Bronchial epithelial cell (primary cell): ENCODE measurements at regions not wholly inside any gene's neighbourhood (a gene's known extent, or its start where the extent isn't known, plus 50 kb on each side); places are given as distances from the start of the nearest gene placed in this dataset.

Experiments
- DNase-seq: peaks from one replicate; pipeline ENCODE4 v3.0.0-alpha.2; 2010; ENCODE audit warnings: low read depth
- FAIRE-seq: peaks from 2 replicates; lab custom pipeline; 2011; peaks lifted over from hg19 to GRCh38; lab: Jason Lieb, UNC
- H3K27me3 ChIP-seq: 2 replicates; pipeline ENCODE4 v1.5.1; 2011; ENCODE audit warnings: low read length; ENCODE audit not compliant: control insufficient read depth, insufficient read depth
- H3K36me3 ChIP-seq: 2 replicates; pipeline ENCODE4 v1.5.1; 2011; ENCODE audit warnings: low read length; ENCODE audit not compliant: control insufficient read depth, insufficient read depth
- H3K4me3 ChIP-seq: 2 replicates; pipeline ENCODE4 v1.5.1; 2011; ENCODE audit warnings: mild to moderate bottlenecking, low read depth, low read length, control low read depth
- TF ChIP-seq, protein P1 (sequence below): IDR thresholded peaks from 2 replicates; pipeline ENCODE4 v1.5.1; 2011; ENCODE audit warnings: mild to moderate bottlenecking, moderate library complexity, low read length, control low read depth, inconsistent platforms; ENCODE audit not compliant: insufficient read depth, severe bottlenecking

- no peak for FAIRE-seq
- Histone ChIP-seq H3K36me3 (no peaks in the 10 kb centered on the region), H3K4me3 (no peak overlapping the region), H3K27me3 (peaks cover 3% of the 10 kb centered on the region)
- TF ChIP-seq, protein P1, sequence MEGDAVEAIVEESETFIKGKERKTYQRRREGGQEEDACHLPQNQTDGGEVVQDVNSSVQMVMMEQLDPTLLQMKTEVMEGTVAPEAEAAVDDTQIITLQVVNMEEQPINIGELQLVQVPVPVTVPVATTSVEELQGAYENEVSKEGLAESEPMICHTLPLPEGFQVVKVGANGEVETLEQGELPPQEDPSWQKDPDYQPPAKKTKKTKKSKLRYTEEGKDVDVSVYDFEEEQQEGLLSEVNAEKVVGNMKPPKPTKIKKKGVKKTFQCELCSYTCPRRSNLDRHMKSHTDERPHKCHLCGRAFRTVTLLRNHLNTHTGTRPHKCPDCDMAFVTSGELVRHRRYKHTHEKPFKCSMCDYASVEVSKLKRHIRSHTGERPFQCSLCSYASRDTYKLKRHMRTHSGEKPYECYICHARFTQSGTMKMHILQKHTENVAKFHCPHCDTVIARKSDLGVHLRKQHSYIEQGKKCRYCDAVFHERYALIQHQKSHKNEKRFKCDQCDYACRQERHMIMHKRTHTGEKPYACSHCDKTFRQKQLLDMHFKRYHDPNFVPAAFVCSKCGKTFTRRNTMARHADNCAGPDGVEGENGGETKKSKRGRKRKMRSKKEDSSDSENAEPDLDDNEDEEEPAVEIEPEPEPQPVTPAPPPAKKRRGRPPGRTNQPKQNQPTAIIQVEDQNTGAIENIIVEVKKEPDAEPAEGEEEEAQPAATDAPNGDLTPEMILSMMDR, result no peak
- DNase-seq, result no peak
Observed at GRCh38 chr11:45368697-45369096, 82.6 kb upstream of the SYT13 start.

GRCh38 chr11:45366619-45367190 is 80.6 kb upstream of the SYT13 start:
- no peak overlapping the region for H3K4me3 ChIP-seq
- H3K36me3 ChIP-seq, result no peaks in the 10 kb centered on the region
- TF ChIP-seq, protein P1, result no peak
- DNase-seq (no peak), FAIRE-seq (no peak)
- H3K27me3 ChIP-seq, result peaks cover 3% of the 10 kb centered on the region

DNA sequence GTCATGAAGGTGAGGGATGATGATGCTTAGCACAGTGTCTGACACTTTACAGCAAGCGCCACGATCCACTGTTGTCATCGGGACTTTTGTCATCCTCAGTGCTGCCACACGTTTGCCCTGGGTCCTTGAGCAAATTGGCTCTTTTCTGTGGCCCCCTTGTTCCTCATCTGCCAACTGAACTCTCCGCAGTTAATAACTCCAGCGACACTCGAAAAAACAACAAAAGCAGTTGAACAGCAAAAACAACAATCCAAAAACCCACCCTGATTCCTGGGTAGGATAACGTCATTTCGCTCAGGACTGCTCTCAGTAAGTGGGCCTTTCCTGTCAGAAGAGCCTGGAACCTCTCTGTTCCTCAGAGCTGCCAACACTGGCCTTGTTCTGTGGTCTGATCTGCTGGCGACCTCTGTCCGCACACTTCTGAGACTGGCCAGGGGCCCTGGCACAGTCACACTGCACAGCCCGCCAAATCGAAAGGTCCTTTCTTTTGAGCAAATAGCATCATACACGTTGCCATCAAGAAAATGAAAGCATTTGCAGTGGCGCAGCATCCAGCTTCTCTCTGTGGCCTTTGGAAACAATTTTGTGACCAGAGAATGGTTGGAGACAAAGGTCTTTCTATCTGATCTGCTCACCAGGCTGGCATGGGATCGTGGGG is 79.9 kb upstream of the SYT13 start:
- no peak overlapping the region for H3K4me3 ChIP-seq
- TF ChIP-seq, protein P1, result no peak
- DNase-seq, result no peak
- H3K27me3 ChIP-seq, result peaks cover 3% of the 10 kb centered on the region
- no peak for FAIRE-seq
- no peaks in the 10 kb centered on the region for H3K36me3 ChIP-seq

DNA sequence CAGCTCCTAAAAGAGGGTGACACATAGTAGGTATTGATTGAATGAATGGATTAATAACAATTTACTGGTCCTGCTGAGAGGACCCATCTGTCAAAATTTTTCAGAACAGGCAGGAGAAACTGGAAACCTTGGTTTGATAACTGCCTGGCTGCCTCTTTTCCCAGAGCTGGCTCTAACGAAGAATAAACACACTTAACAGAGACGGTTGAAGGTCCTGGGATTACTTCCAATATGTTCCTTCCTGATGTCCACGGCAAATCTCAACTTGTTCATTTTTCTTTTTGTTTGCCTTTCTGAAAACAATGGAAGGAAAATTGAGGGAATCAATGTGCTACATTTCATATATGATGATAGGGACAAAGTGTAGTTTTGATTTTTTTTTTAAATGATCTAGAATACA is 76.5 kb upstream of the SYT13 start:
- TF ChIP-seq, protein P1, result no peak
- no peak for FAIRE-seq
- H3K27me3 ChIP-seq, result no peaks in the 10 kb centered on the region

DNA sequence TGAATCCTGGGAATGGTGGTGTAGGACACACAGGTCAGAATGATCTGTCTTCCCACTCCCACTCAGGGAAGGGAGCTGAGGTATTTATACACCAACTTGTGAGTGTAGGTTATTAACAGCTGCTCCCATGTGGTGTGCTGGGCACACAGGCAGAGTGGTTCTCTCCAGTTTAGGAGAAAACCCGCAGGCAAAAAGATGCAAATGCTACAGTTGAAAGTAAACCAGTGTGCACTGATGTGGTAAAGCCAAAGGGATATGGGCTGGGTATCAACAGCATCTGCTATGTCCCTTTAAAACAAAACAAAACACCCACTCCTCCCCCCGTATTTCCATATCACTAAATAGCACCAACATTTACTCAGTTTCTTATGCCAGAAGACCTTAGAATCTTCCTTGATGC is 75.4 kb upstream of the SYT13 start:
- TF ChIP-seq, protein P1, result no peak
- no peak for FAIRE-seq

More for the DNA sequence above, 76.5 kb upstream of the SYT13 start:
- Histone ChIP-seq H3K36me3 (no peaks in the 10 kb centered on the region), H3K4me3 (no peak overlapping the region)
- DNase-seq, result no peak

DNA sequence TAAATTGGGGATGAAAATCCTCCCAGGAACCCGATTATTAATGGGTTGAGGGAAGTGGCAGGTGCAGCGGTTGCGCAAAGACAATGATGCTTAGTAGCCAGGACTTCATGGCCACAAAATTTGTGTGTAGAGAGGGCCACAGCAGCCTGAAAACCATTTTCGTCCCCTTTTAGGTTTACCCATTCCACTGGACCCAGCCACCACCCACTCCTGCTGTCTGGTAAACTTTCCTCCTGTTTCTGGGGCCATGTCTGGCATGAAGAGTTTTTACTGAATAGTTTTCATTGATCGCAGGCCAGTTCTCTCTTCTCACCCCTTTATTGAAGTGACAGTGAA is 69.5 kb upstream of the SYT13 start:
- H3K4me3 ChIP-seq, result peak overlapping the region; percentile 16
- no peak for FAIRE-seq
- DNase-seq, result no peak
- no peaks in the 10 kb centered on the region for H3K36me3 ChIP-seq
- H3K27me3 ChIP-seq, result peaks cover 2% of the 10 kb centered on the region
- TF ChIP-seq, protein P1, result no peak

More for the DNA sequence above, 75.4 kb upstream of the SYT13 start:
- Histone ChIP-seq H3K4me3 (no peak overlapping the region), H3K36me3 (no peaks in the 10 kb centered on the region), H3K27me3 (no peaks in the 10 kb centered on the region)
- DNase-seq, result no peak
